Epithelial cell of esophagus (primary cell): ENCODE measurements at regions not wholly inside any gene's neighbourhood (a gene's known extent, or its start where the extent isn't known, plus 50 kb on each side); places are given as distances from the start of the nearest gene placed in this dataset.

Source experiments
- DNase-seq: peaks from one replicate; pipeline ENCODE4 v3.0.0; 2010; ENCODE audit warnings: low read depth
- H3K4me3 ChIP-seq: 2 replicates; pipeline ENCODE4 v1.5.1; 2011; ENCODE audit warnings: mild to moderate bottlenecking, low read length, control low read depth
- CTCF ChIP-seq: IDR thresholded peaks from 2 replicates; pipeline ENCODE4 v1.5.1; 2011; ENCODE audit warnings: low read depth, mild to moderate bottlenecking, low read length, control low read depth, inconsistent platforms; ENCODE audit not compliant: insufficient read depth; ENCODE audit errors: missing control alignments

DNA sequence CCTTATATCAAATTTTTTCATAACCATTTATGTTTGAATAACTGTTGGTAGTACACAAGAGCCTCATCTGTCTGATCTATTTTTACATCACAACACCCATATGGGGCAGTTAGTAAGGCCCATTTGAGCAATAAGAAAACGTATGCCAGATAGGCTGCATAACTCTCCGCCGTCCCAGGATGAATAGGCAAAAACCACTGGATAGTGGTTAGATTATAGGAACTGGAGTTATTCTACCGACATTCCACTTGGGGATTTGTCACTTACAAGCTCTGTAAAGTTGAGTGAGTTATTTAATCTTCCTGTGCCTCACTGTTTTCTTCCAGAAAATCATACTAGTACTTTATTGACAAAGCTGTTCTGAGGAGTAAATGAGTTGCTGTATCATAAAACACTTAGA lies 881.9 kb downstream of the QKI start:
- DNase-seq: no peak
- no peak for TF ChIP-seq CTCF
- H3K4me3 ChIP-seq: no peak overlapping the region

DNA sequence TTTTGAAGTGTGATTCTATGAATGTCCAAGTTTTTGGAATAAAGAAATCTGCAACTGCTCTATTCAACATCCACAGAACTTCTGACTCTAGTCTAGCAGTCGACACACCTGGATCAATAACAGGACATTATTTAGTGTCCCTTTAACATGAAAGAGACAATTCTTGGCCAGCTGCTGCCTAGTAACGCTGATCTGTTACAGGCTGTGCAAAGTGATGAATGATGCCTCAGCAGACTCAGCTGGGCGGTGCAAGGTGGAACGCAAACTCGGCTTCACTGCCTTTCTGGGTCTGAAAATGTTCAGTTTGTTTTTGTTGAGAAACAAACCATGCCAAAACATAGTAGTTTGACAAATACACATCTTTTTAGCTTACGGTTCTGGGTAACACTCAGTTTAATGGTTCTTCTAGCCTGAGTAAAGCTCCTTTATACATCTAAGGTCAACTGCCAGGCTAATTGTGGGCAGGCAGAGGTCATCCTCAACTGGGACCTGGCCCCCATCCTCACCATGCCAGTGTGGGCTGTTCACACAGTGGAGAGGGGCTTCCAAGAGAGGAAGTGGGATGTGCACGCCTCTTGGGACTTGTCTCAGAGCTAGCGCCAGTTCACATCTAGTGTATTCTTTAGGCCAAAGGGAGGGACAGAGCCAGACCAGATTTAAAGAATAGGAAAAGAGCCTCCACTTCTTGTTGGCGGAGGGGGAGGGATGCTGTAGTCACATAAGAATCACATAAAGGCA lies 879.7 kb downstream of the QKI start:
- no peak for DNase-seq
- TF ChIP-seq CTCF: no peak

DNA sequence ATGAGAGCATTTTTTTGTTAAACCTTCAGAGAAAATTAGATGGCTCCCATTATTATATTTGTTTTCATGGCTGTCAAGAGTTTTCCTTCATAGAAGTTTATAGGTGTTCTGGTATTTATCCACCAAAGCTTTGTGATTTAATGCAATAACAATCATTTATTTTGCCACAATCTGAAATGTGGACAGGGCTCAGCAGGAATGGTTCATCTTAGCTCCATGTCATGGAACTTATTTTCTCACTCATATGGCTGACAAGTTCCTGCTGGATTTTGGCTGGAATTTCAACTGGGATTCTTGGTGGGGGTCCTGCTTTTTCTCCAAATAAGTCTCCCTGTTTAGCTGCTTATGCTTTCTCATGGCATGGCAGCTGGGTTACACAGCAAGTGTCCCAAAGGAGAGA lies 876.7 kb downstream of the QKI start:
- H3K4me3 ChIP-seq: no peak overlapping the region
- no peak for DNase-seq
- no peak for TF ChIP-seq CTCF

More for the DNA sequence above, 879.7 kb downstream of the QKI start:
- no peak overlapping the region for H3K4me3 ChIP-seq

- no peak for DNase-seq
- H3K4me3 ChIP-seq: no peak overlapping the region
- no peak for TF ChIP-seq CTCF
Measured at GRCh38 chr6:164290101-164290500, 875.6 kb downstream of the QKI start.

DNA sequence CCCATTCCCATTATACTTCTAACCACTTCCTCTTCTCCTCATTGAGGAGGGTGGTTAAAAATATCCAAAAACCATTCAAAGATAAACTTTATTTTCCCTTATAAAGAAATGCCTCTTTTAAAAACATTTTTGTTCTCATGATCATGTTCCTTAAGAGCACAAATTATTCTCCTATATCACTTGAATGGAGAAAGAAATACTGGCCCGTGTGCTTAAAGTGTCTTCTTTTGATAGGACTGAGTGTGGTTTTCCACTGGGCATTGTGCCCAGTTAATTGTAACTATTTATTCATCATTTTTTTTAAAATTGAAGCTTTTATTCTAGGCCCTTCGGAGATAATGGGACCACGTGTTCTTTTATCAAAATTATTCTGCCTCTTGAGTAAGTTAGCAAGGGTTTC lies 871.5 kb downstream of the QKI start:
- no peak overlapping the region for H3K4me3 ChIP-seq
- no peak for TF ChIP-seq CTCF
- DNase-seq: no peak

DNA sequence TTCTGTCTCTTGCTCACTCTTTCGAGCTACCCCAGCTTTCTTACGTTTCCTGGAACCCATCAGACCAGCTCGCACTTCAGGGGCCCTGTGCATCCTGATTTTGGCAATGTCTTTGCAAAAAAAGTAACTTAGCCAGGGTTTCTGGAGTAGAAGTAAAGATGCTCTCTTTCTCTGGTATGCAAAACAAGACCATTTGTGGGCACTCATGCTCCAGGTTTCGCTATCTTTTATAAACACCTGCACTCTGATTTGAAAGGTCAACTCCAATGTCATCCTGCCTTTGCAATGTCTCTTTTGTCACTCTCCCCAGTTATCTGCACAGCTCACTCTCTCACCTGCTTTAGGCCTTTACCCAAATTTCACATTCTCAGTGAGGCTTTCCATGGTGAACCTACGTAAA lies 869.1 kb downstream of the QKI start:
- TF ChIP-seq CTCF: no peak
- H3K4me3 ChIP-seq: no peak overlapping the region
- no peak for DNase-seq

GRCh38 chr6:164276211-164276610 lies 861.7 kb downstream of the QKI start:
- DNase-seq: no peak
- no peak for TF ChIP-seq CTCF
- no peak overlapping the region for H3K4me3 ChIP-seq
